ENCODE measurements at regions not wholly inside any gene's neighbourhood (a gene's known extent, or its start where the extent isn't known, plus 50 kb on each side); places are given as distances from the start of the nearest gene placed in this dataset.
A peak's percentile ranks its signal among the peaks of the same experiment; 100 is the strongest.

DNA sequence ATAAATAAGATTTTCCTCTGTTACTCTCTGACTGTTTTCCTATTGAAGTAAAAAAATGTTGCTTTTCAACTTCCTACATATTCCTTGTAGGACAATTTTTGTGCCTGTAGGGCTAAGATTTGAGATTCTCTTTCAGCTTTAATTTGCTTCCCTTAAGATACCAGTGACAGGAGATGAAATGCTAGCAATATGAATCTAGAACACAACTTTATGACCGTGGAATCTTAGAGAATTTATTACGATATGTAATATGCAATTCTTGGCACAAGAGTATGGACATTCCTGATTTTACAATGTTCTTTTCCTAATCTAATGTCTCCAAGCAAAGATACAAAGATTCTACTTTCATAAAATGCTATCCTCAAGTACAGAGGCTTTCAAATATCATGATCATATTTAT is 180.9 kb downstream of the KCNE4 start:
- DNase-seq (ENCODE audit: low read depth), result no peak
- H3K4me3 ChIP-seq (ENCODE audit: low read depth, low read length), result no peak overlapping the region
- TF ChIP-seq CTCF (conservative IDR thresholded peaks at IDR 0.05; ENCODE audit: low read depth, low read length), result no peak

GRCh38 chr2:223235986-223236385 is 184.0 kb downstream of the KCNE4 start:
- no peak overlapping the region for H3K4me3 ChIP-seq (ENCODE audit: low read depth, low read length)
- DNase-seq (ENCODE audit: low read depth), result peak; percentile 62
- TF ChIP-seq CTCF (conservative IDR thresholded peaks at IDR 0.05; ENCODE audit: low read depth, low read length), result no peak

GRCh38 chr2:223238301-223238700 is 186.3 kb downstream of the KCNE4 start:
- H3K4me3 ChIP-seq (ENCODE audit: low read depth, low read length), result no peak overlapping the region
- DNase-seq (ENCODE audit: low read depth), result no peak
- TF ChIP-seq CTCF (conservative IDR thresholded peaks at IDR 0.05; ENCODE audit: low read depth, low read length), result no peak

DNA sequence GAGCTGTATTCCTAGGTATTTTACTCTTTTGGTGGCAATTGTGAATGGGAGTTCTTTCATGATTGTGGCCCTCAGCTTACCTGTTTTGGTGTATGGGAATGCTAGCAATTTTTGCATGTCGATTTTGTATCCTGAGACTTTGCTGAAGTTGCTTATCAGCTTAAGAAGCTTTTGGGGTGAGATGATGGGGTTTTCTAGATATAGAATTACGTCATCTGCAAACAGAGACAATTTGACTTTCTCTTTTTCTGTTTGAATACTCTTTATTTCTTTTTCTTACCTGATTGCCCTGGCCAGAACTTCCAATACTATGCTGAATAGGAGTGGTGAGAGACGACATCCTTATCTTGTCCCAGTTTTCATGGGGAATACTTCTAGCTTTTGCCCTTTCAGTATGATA is 191.2 kb downstream of the KCNE4 start:
- TF ChIP-seq CTCF (conservative IDR thresholded peaks at IDR 0.05; ENCODE audit: low read depth, low read length), result no peak
- DNase-seq (ENCODE audit: low read depth), result no peak
- no peak overlapping the region for H3K4me3 ChIP-seq (ENCODE audit: low read depth, low read length)

- DNase-seq (ENCODE audit: low read depth), result no peak
Observed at GRCh38 chr2:223247136-223247535, 195.1 kb downstream of the KCNE4 start.

DNA sequence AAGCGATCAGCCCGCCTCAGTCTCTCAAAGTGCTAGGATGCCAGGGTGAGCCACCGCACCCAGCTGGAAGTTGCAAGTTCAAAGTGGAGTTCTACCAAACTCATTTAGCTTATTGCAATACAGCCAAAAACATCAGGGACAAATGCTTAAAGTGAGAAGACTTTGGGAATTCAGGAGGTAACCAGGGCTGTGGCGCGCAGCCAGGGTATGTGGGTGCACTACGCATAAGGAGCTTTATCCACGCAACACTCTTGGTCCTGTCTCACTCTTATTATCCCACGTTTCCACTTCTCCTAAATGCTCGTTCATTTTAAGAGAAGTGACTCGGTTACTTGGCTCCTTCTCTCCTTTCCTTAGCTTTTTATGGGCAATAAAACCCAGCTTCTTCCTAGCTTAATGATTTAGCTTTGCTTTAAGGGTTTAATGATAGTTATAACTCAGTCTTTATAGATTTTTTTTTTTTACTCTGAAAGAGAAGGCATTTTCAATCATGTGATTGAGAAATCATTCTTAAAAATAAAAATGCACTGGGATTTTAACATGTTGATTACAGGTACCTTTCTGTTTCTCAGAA is 199.8 kb downstream of the KCNE4 start:
- no peak overlapping the region for H3K4me3 ChIP-seq (ENCODE audit: low read depth, low read length)
- DNase-seq (ENCODE audit: low read depth), result no peak
- TF ChIP-seq CTCF (conservative IDR thresholded peaks at IDR 0.05; ENCODE audit: low read depth, low read length), result no peak

More at GRCh38 chr2:223247136-223247535, 195.1 kb downstream of the KCNE4 start:
- peak; percentile 76 for TF ChIP-seq CTCF (conservative IDR thresholded peaks at IDR 0.05; ENCODE audit: low read depth, low read length)
- no peak overlapping the region for H3K4me3 ChIP-seq (ENCODE audit: low read depth, low read length)

DNA sequence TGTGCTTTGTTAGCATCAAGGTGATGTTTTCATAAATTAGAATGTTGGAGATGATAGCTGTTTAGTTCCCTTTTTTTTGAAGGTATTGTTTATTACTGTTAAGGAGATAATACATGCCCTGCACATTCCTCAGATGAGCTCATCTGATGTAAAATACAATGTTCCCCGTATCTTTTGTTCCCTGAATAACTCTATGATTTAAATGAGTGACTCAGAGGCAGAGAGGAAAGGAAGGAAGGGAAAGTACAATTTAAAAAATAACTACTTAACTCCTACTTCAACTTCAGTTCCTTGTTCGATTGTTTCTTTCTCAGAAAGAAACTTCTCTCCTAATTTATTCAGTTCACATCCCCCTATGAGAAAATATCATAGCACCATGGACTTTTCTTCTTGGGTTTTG is 208.7 kb downstream of the KCNE4 start:
- DNase-seq (ENCODE audit: low read depth), result peak; percentile 20
- no peak for TF ChIP-seq CTCF (conservative IDR thresholded peaks at IDR 0.05; ENCODE audit: low read depth, low read length)
- no peak overlapping the region for H3K4me3 ChIP-seq (ENCODE audit: low read depth, low read length)
